ENCODE measurements at regions not wholly inside any gene's neighbourhood (a gene's known extent, or its start where the extent isn't known, plus 50 kb on each side); places are given as distances from the start of the nearest gene placed in this dataset.

DNA sequence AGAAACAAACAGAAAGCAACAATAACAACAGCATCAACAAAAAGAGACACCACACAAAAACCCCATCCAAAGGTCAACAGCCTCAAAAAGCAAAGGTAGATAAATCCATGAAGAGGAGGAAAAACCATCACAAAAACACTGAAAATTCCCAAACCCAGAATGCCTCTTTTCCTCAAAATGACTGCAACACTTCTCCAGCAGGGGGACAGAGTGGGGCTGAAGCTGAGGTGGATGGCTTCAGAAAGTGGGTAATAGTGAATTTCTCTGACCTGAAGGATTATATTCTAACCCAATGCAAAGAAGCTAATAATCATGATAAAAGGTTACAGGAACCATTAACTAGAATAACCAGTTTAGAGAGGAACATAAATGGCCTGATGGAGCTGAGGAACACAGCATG, 888.2 kb downstream of the RAB28 start:
- POLR2A ChIA-PET: no interaction called here
- Histone ChIP-seq H3K4me3 (no peak overlapping the region), H3K9me3 (no peaks in the 10 kb centered on the region), H3K27ac (no peak overlapping the region), H3K4me2 (no peak overlapping the region), H3K4me1 (no peaks in the 10 kb centered on the region)
- ATAC-seq (no peak), DNase-seq (ENCODE audit: low read depth in 1 of 2, low spot score in 1 of 2) (no peak), FAIRE-seq (no peak)
- CTCF ChIA-PET: no interaction called here
- TF ChIP-seq HMGXB4 (CRISPR knock-in tag; IDR thresholded peaks at IDR 0.05; ENCODE audit: borderline replicate concordance): no peak
- TF ChIP-seq CHD2 (IDR thresholded peaks at IDR 0.05; ENCODE audit: low read length, partially characterized antibody): no peak
- TF ChIP-seq CBX8 (IDR thresholded peaks at IDR 0.05): no peak
- no peak for TF ChIP-seq FOSB (CRISPR knock-in tag; IDR thresholded peaks at IDR 0.05)

- WGBS (ENCODE audit: missing lambda C conversion rate): 0% methylated on average over 2 of the region's 4 CpGs
- H3K4me3 ChIP-seq: no peak overlapping the region
- DNase-seq (ENCODE audit: low read depth in 1 of 2, low spot score in 1 of 2) (no peak), FAIRE-seq (no peak), ATAC-seq (no peak)
- TF ChIP-seq EP300 (IDR thresholded peaks at IDR 0.05) (no peak), CBX2 (IDR thresholded peaks at IDR 0.05; ENCODE audit: borderline replicate concordance, low read depth) (no peak), TP53 (CRISPR knock-in tag; IDR thresholded peaks at IDR 0.05) (no peak), HES2 (IDR thresholded peaks at IDR 0.05) (no peak), RNF2 (IDR thresholded peaks at IDR 0.05; ENCODE audit: borderline replicate concordance, low read depth) (no peak), RAD21 (conservative IDR thresholded peaks at IDR 0.05 in 1 of 2, IDR thresholded peaks at IDR 0.05 in 1 of 2) (no peak), JUN (IDR thresholded peaks at IDR 0.05) (no peak), ZC3H11A (IDR thresholded peaks at IDR 0.05) (no peak), PHF8 (IDR thresholded peaks at IDR 0.05; ENCODE audit: borderline replicate concordance, low read depth) (no peak), POLR2A (IDR thresholded peaks at IDR 0.05; ENCODE audit: low read length) (no peak), MAX (IDR thresholded peaks at IDR 0.05) (no peak), HOXA7 (CRISPR knock-in tag; IDR thresholded peaks at IDR 0.05) (no peak)
- TF ChIP-seq, protein P1, sequence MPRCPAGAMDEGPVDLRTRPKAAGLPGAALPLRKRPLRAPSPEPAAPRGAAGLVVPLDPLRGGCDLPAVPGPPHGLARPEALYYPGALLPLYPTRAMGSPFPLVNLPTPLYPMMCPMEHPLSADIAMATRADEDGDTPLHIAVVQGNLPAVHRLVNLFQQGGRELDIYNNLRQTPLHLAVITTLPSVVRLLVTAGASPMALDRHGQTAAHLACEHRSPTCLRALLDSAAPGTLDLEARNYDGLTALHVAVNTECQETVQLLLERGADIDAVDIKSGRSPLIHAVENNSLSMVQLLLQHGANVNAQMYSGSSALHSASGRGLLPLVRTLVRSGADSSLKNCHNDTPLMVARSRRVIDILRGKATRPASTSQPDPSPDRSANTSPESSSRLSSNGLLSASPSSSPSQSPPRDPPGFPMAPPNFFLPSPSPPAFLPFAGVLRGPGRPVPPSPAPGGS (IDR thresholded peaks at IDR 0.05): no peak
- TF ChIP-seq, protein P2, sequence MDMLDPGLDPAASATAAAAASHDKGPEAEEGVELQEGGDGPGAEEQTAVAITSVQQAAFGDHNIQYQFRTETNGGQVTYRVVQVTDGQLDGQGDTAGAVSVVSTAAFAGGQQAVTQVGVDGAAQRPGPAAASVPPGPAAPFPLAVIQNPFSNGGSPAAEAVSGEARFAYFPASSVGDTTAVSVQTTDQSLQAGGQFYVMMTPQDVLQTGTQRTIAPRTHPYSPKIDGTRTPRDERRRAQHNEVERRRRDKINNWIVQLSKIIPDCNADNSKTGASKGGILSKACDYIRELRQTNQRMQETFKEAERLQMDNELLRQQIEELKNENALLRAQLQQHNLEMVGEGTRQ (IDR thresholded peaks at IDR 0.05): no peak
- ChIA-PET CTCF (no interaction called here), POLR2A (no interaction called here)
- H3K9me3 ChIP-seq: no peaks in the 10 kb centered on the region
- H3K4me1 ChIP-seq: no peaks in the 10 kb centered on the region
- no peak overlapping the region for H3K4me2 ChIP-seq
- H3K27ac ChIP-seq: no peak overlapping the region
Measured at GRCh38 chr4:12595489-12595888, 888.7 kb downstream of the RAB28 start.

DNA sequence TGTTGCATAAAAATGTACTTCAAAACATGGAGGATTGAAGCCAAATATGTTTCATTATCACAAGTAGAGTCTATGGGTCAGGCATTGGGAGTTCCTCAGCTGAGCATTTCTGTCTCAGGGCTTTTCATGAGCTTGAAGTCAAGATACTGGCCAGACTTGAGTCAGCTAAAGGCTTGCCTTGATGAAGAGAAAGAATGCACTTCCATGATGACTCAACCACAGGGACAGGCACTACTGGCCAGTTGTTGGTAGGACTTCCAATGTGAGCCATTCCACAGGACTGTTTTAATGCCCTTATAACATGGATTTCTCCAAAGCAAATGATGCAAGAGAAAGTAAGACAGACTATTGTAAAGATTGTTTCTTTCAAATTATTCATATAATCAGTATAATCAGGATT, 895.6 kb downstream of the RAB28 start:
- no peak for FAIRE-seq
- ChIA-PET CTCF (no interaction called here), POLR2A (no interaction called here)
- DNase-seq (ENCODE audit: low read depth in 1 of 2, low spot score in 1 of 2): no peak
- H3K4me2 ChIP-seq: no peak overlapping the region
- no peaks in the 10 kb centered on the region for H3K9me3 ChIP-seq
- TF ChIP-seq CBX8 (IDR thresholded peaks at IDR 0.05) (no peak), PHF8 (IDR thresholded peaks at IDR 0.05; ENCODE audit: borderline replicate concordance, low read depth) (no peak), POLR2A (IDR thresholded peaks at IDR 0.05; ENCODE audit: low read length) (no peak), ZC3H11A (IDR thresholded peaks at IDR 0.05) (no peak), CHD4 (IDR thresholded peaks at IDR 0.05; ENCODE audit: borderline replicate concordance) (no peak), FOSB (CRISPR knock-in tag; IDR thresholded peaks at IDR 0.05) (no peak), SREBF2 (IDR thresholded peaks at IDR 0.05) (no peak), TP53 (CRISPR knock-in tag; IDR thresholded peaks at IDR 0.05) (no peak), RFX5 (IDR thresholded peaks at IDR 0.05) (no peak), E2F6 (IDR thresholded peaks at IDR 0.05; ENCODE audit: borderline replicate concordance, low read depth) (no peak)
- TF ChIP-seq, protein P3, sequence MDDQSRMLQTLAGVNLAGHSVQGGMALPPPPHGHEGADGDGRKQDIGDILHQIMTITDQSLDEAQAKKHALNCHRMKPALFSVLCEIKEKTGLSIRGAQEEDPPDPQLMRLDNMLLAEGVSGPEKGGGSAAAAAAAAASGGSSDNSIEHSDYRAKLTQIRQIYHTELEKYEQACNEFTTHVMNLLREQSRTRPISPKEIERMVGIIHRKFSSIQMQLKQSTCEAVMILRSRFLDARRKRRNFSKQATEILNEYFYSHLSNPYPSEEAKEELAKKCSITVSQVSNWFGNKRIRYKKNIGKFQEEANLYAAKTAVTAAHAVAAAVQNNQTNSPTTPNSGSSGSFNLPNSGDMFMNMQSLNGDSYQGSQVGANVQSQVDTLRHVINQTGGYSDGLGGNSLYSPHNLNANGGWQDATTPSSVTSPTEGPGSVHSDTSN (IDR thresholded peaks at IDR 0.05): no peak
- no peak overlapping the region for H3K27ac ChIP-seq
- no peaks in the 10 kb centered on the region for H3K4me1 ChIP-seq
- ATAC-seq: no peak
- H3K4me3 ChIP-seq: no peak overlapping the region
